ENCODE measurements at regions not wholly inside any gene's neighbourhood (a gene's known extent, or its start where the extent isn't known, plus 50 kb on each side); places are given as distances from the start of the nearest gene placed in this dataset.
"Not testable (repeated sequence)": the region's sequence is repeated elsewhere in the genome, so short reads cannot be mapped to it uniquely, and the experiment has no call there.

DNA sequence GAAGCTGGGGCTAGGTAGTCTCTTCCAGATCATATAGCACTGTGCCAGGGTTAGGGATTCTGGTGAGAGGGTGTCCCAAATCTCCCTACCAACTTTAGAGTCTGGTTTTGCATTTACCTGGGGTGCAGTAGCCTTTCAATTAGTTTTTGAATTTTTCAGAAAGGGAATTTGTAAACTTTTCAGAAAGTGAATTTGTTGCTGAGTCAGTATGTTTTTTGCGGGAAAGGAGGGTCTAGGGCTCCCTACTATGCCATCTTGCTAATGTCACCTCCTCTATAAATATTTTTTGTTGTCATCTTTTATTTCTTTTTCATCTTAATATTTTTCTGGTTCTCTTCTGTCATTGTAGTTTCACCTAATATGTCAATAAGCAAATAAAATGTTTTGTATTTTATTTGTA is 95.8 kb upstream of the FAM98A start:
- Histone ChIP-seq H3K4me3 (no peak overlapping the region), H3K27me3 (no peaks in the 10 kb centered on the region), H3K9me3 (peaks cover 0 to 6% (median 0%) of the 10 kb centered on the region in 3 donors), H3K27ac (no peak overlapping the region), H3K36me3 (no peaks in the 10 kb centered on the region), H3K4me1 (no peaks in the 10 kb centered on the region)
- TF ChIP-seq, protein P1, sequence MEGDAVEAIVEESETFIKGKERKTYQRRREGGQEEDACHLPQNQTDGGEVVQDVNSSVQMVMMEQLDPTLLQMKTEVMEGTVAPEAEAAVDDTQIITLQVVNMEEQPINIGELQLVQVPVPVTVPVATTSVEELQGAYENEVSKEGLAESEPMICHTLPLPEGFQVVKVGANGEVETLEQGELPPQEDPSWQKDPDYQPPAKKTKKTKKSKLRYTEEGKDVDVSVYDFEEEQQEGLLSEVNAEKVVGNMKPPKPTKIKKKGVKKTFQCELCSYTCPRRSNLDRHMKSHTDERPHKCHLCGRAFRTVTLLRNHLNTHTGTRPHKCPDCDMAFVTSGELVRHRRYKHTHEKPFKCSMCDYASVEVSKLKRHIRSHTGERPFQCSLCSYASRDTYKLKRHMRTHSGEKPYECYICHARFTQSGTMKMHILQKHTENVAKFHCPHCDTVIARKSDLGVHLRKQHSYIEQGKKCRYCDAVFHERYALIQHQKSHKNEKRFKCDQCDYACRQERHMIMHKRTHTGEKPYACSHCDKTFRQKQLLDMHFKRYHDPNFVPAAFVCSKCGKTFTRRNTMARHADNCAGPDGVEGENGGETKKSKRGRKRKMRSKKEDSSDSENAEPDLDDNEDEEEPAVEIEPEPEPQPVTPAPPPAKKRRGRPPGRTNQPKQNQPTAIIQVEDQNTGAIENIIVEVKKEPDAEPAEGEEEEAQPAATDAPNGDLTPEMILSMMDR (IDR thresholded peaks at IDR 0.05) = no peak
- no peak for TF ChIP-seq EP300 (IDR thresholded peaks at IDR 0.05)
- no peak for TF ChIP-seq POLR2AphosphoS5 (IDR thresholded peaks at IDR 0.05)
- no peak for TF ChIP-seq POLR2A (IDR thresholded peaks at IDR 0.05)
- 0 to 42% methylated on average over 1 of the region's 1 CpG for WGBS, 2 donors (ENCODE audit: low coverage in 1 of 2)
- ATAC-seq = no peak

DNA sequence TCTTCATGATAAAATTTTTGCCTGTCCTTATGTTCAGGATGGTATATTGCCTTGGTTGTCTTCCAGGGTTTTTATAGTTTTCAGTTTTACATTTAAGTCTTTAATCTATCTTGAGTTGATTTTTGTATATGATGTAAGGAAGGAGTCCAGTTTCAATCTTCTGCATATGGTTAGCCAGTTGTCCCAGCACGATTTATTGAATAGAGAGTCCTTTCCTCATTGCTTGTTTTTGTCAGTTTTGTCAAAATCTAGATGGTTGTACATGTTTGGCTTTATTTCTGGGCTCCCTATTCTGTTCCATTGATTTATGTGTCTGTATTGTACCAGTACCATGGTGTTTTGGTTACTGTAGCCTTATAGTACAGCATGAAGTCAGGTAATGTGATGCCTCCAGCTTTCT is 91.6 kb upstream of the FAM98A start:
- H3K27ac ChIP-seq, H3K27me3 ChIP-seq, ATAC-seq, H3K36me3 ChIP-seq, H3K4me3 ChIP-seq, H3K4me1 ChIP-seq: not testable (repeated sequence)
- WGBS, 2 donors (ENCODE audit: low coverage in 1 of 2) = 82 to 100% methylated on average over 1 of the region's 1 CpG
- H3K9me3 ChIP-seq = peaks cover 0 to 26% (median 0%) of the 10 kb centered on the region in 3 donors

DNA sequence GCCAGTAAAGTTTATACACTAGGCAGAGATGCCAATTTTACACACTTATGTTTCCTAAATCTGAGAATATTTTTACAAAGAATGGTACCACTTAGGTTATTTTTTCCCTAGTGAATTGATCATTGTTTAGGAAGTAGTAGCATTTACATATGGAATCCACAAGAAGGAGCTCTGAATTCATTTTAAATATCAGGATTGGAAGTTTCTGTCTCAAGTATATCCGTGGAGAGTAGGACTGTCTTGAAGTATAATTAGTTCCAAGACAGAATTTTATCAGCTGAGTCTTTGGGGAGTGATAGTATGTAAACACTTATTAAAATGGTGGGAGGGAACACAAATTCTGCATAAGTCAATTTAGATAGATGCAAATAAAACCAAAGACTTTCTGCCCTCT is 82.3 kb upstream of the FAM98A start:
- TF ChIP-seq EP300 (IDR thresholded peaks at IDR 0.05) (no peak), POLR2A (IDR thresholded peaks at IDR 0.05) (no peak), POLR2AphosphoS5 (IDR thresholded peaks at IDR 0.05) (no peak)
- TF ChIP-seq, protein P1 (IDR thresholded peaks at IDR 0.05) = no peak
- Histone ChIP-seq H3K4me3 (no peak overlapping the region), H3K27ac (no peak overlapping the region), H3K9me3 (peaks cover 0 to 8% (median 0%) of the 10 kb centered on the region in 3 donors), H3K4me1 (no peaks in the 10 kb centered on the region), H3K36me3 (no peaks in the 10 kb centered on the region), H3K27me3 (no peaks in the 10 kb centered on the region)
- no peak for ATAC-seq
- WGBS, 2 donors (ENCODE audit: low coverage in 1 of 2) = 0% methylated on average over 1 of the region's 1 CpG

DNA sequence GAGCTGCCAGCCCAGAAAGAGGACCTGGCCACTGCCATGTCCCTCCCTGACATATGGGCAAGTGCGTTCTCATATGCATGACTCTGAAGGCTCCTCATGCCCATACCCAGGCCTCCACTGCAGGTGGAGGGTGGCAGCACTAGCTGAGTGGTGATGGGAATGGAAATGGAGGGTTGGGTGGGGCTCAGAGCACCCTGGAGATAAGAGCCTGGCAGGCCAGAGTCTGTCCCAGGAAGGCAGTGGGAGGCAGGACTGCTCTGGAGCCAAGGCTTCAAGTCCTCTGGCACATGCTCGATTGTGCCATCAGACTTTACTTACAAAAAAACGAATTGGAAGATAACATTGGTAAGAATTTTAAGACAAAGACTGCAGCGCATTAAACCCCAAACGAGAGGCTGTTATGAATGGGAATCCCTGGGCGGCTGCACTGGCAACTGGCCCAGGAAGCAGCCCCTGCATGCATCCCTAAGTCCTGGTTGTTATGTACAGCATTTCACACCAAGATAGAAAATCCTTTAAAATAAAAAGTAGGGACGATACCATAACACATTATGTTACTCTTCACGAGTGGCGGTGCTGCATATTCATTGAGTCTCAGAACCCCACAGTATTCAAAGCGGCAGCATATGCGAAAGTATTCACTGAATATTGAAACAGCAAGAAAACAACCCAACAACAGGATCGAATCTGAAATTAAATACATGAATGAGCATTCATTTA is 81.7 kb upstream of the FAM98A start:
- WGBS, 2 donors (ENCODE audit: low coverage in 1 of 2) = 50 to 60% methylated on average over 9 to 11 of the region's 12 CpGs

DNA sequence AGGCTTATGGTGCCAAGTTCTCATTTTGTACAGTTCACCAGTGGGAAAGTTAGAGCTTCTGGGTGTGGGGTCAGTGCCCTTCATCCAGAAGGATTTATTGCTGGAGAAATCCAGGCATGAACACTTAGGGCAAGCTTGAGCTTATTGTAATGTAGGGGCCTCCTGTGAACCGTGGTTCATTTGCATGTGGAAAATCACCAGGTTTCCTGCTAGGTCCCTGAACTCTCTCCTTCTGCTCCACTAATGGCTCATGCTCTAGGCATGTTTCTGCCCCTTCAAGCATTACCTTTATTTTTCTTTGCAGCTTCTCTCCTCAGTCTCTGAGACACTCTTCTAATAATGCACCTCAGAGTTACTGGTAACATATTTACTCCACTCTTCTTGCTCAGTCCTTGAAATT is 79.3 kb upstream of the FAM98A start:
- H3K36me3 ChIP-seq = no peaks in the 10 kb centered on the region
- no peaks in the 10 kb centered on the region for H3K9me3 ChIP-seq
- WGBS, 2 donors (ENCODE audit: low coverage in 1 of 2) = 14 to 22% methylated on average over 1 of the region's 1 CpG
- no peak for TF ChIP-seq POLR2A (IDR thresholded peaks at IDR 0.05)
- no peaks in the 10 kb centered on the region for H3K4me1 ChIP-seq
- H3K4me3 ChIP-seq = no peak overlapping the region
- H3K27me3 ChIP-seq = no peaks in the 10 kb centered on the region
- H3K27ac ChIP-seq = no peak overlapping the region
- no peak for ATAC-seq

More for the DNA sequence above, 81.7 kb upstream of the FAM98A start:
- Histone ChIP-seq H3K4me1 (no peaks in the 10 kb centered on the region), H3K27me3 (no peaks in the 10 kb centered on the region), H3K36me3 (no peaks in the 10 kb centered on the region), H3K9me3 (peaks cover 0 to 8% (median 0%) of the 10 kb centered on the region in 3 donors), H3K27ac (no peak overlapping the region), H3K4me3 (no peak overlapping the region)
- ATAC-seq = no peak
- TF ChIP-seq POLR2A (IDR thresholded peaks at IDR 0.05) (no peak), POLR2AphosphoS5 (IDR thresholded peaks at IDR 0.05) (no peak), EP300 (IDR thresholded peaks at IDR 0.05) (no peak)
- TF ChIP-seq, protein P1 (IDR thresholded peaks at IDR 0.05) = no peak

DNA sequence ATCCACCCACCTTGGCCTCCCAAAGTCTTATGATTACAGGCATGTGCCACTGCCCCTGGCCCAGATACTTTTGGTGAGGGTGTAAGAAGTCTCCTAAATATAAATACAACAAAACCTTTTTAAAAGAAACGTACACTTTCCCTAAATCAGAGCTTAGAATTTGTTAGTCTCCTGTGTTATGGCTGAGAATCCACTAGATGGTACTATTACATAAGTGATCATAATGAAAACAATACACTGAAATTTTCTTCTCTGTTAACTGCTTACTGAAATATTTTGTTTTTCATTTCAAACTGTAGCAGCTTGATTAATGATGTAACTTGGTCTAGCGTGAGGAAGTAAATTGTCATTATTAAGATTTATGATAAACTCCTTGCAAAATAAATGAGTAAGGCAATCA is 74.8 kb upstream of the FAM98A start:
- Histone ChIP-seq H3K4me1 (no peaks in the 10 kb centered on the region), H3K4me3 (no peak overlapping the region), H3K27me3 (no peaks in the 10 kb centered on the region), H3K9me3 (no peaks in the 10 kb centered on the region), H3K27ac (no peak overlapping the region), H3K36me3 (no peaks in the 10 kb centered on the region)
- 0% methylated on average over 2 of the region's 2 CpGs for WGBS, 2 donors (ENCODE audit: low coverage in 1 of 2)
- no peak for TF ChIP-seq EP300 (IDR thresholded peaks at IDR 0.05)
- TF ChIP-seq, protein P1 (IDR thresholded peaks at IDR 0.05) = peak in 3 of 4 experiments; percentile 31 to 50 (median 43)
- no peak for TF ChIP-seq POLR2A (IDR thresholded peaks at IDR 0.05)
- no peak for TF ChIP-seq POLR2AphosphoS5 (IDR thresholded peaks at IDR 0.05)
- ATAC-seq = no peak
